ENCODE measurements at regions not wholly inside any gene's neighbourhood (a gene's known extent, or its start where the extent isn't known, plus 50 kb on each side); places are given as distances from the start of the nearest gene placed in this dataset.
"Not testable (repeated sequence)": the region's sequence is repeated elsewhere in the genome, so short reads cannot be mapped to it uniquely, and the experiment has no call there.

DNA sequence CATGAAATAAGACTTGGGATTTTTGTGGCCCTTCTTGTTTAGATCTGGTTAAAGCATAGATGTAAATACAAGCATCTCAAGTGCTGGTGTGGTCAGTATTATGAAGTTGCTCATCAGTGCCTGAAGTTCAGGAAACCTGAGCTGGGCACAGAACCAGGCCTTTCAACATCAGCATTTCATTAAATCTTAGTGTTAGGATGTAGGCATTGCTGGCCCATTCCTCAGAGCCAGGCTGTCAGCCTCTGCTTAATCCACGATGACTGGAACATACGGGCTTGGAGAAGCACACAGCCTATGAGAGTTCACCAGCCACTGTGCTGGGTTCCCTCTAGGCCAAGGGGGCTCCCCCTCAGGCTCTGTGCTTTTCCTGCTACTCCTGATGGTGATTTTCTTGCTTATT lies 270.2 kb downstream of the EN1 start:
- H3K27ac ChIP-seq (replicated peaks in 1 of 4) = no peak overlapping the region
- no peaks in the 10 kb centered on the region for H3K9me3 ChIP-seq
- TF ChIP-seq POLR2A (IDR thresholded peaks at IDR 0.05; ENCODE audit: low read depth) (no peak), POLR2AphosphoS5 (IDR thresholded peaks at IDR 0.05) (no peak), EP300 (IDR thresholded peaks at IDR 0.05) (no peak)
- TF ChIP-seq, protein P1, sequence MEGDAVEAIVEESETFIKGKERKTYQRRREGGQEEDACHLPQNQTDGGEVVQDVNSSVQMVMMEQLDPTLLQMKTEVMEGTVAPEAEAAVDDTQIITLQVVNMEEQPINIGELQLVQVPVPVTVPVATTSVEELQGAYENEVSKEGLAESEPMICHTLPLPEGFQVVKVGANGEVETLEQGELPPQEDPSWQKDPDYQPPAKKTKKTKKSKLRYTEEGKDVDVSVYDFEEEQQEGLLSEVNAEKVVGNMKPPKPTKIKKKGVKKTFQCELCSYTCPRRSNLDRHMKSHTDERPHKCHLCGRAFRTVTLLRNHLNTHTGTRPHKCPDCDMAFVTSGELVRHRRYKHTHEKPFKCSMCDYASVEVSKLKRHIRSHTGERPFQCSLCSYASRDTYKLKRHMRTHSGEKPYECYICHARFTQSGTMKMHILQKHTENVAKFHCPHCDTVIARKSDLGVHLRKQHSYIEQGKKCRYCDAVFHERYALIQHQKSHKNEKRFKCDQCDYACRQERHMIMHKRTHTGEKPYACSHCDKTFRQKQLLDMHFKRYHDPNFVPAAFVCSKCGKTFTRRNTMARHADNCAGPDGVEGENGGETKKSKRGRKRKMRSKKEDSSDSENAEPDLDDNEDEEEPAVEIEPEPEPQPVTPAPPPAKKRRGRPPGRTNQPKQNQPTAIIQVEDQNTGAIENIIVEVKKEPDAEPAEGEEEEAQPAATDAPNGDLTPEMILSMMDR (IDR thresholded peaks at IDR 0.05) = no peak
- H3K36me3 ChIP-seq = no peaks in the 10 kb centered on the region
- 66% methylated on average over 2 of the region's 2 CpGs for WGBS
- H3K4me3 ChIP-seq = no peak overlapping the region
- H3K27me3 ChIP-seq = peaks cover 0 to 14% (median 0%) of the 10 kb centered on the region in 4 donors
- H3K4me1 ChIP-seq = no peaks in the 10 kb centered on the region
- intact Hi-C loops (cut with DNase I) = no loop called here
- DNase-seq (ENCODE audit: extremely low spot score) = no peak

DNA sequence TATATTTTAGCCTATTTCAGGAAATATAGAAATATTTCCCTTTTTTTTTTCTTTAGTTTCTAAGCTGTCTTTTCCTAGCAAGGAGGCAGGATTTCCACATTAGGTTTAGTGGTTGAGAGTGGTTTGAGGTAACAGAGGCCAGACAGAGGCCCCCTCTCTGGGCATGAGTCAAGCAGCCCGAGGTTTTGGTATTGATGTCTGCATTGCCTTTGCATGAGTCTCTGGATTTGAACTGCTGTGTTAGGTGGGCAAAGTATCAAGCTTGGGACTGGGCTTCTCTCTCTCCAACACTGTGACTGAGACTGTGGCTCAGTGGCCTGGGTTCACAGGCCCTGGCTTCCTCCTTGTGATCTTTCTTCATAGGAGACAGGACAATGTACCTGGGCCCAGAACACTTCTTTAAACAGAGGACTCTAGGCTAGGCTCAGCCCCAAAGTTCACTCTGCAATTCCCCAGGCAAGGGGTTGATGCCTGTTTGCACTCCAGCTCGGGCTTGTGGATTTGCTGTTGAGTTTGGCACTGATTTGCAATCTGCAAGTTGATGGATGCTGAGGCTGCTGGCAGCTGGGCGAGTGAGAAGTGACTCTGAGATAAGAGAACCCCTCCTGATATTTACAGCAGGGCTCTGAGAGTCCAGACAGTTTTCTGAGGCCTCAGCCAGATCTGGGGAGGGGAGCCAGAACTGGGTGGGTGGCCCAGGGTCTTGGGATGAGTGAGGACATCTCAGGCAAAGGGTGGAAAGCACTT lies 271.2 kb downstream of the EN1 start:
- intact Hi-C loops (cut with DNase I) = no loop called here
- TF ChIP-seq, protein P1 (IDR thresholded peaks at IDR 0.05) = no peak
- TF ChIP-seq POLR2A (IDR thresholded peaks at IDR 0.05; ENCODE audit: low read depth) = no peak
- TF ChIP-seq EP300 (IDR thresholded peaks at IDR 0.05) = no peak
- no peak for TF ChIP-seq POLR2AphosphoS5 (IDR thresholded peaks at IDR 0.05)
- DNase-seq (ENCODE audit: extremely low spot score) = no peak

DNA sequence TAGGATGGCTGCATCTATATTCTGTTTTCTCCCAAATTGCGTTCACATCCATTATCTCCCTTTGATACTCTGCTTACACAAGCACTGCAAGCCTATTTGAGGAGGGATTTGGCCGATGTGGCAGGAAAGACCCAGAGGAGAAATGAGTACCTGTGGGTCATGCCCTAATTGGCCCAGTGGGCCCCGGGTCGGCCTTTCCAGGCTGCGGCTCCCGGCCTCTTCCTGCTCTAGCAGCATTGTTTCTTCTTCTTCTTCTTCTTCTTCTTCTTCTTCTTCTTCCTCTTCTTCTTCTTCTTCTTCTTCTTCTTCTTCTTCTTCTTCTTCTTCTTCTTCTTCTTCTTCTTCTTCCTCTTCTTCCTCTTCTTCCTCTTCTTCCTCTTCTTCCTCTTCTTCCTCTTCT lies 275.1 kb downstream of the EN1 start:
- H3K36me3 ChIP-seq; H3K27ac ChIP-seq (replicated peaks in 1 of 4); H3K27me3 ChIP-seq; H3K9me3 ChIP-seq; DNase-seq (ENCODE audit: extremely low spot score); H3K4me3 ChIP-seq; intact Hi-C loops (cut with DNase I): not testable (repeated sequence)
- 90% methylated on average over 6 of the region's 6 CpGs for WGBS
- H3K4me1 ChIP-seq = peaks cover 0 to 14% (median 10%) of the 10 kb centered on the region in 4 donors

More for the DNA sequence above, 271.2 kb downstream of the EN1 start:
- Histone ChIP-seq H3K27ac (replicated peaks in 1 of 4) (no peak overlapping the region), H3K36me3 (no peaks in the 10 kb centered on the region), H3K27me3 (peaks cover 0 to 6% (median 0%) of the 10 kb centered on the region in 4 donors), H3K4me1 (no peaks in the 10 kb centered on the region), H3K4me3 (no peak overlapping the region), H3K9me3 (no peaks in the 10 kb centered on the region)
- WGBS = 50% methylated on average over 2 of the region's 3 CpGs

DNA sequence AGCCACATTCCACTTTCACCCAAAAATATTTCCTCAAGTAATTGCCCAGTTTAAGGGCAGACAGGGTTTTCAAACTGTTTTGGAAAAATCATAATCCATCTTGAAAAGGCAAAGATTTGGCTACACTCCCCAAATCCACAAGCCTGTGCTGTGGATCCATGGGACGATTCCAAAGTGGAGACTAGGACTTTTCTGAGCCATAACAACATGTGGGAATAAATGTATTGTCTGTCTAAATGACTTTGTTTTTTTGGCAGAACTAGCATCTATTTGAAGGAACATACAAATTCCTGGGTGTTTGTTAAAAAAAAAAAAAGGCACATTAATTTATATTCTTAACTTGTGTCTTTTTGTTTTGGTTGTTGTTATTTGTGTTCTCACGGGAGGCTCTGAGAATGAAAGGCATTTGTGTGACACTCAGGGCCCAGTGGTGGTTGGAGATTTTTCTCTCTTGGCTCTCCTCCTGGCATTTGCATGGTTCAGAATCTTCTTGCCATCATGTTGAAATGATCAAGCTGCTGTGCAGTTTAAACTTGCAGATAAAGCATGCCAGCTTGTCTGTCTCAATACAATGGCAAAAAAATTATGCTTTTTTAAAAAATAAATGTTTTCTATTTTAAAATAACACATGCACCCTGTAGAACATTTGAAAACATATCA lies 277.4 kb downstream of the EN1 start:
- DNase-seq (ENCODE audit: extremely low spot score) = no peak
- WGBS = 39% methylated on average over 2 of the region's 2 CpGs
- no peaks in the 10 kb centered on the region for H3K36me3 ChIP-seq
- peaks cover 0 to 27% (median 26%) of the 10 kb centered on the region in 4 donors for H3K4me1 ChIP-seq
- no peak overlapping the region for H3K4me3 ChIP-seq
- intact Hi-C loops (cut with DNase I) = no loop called here
- TF ChIP-seq, protein P1 (IDR thresholded peaks at IDR 0.05) = no peak
- TF ChIP-seq POLR2AphosphoS5 (IDR thresholded peaks at IDR 0.05) (no peak), POLR2A (IDR thresholded peaks at IDR 0.05; ENCODE audit: low read depth) (no peak), EP300 (IDR thresholded peaks at IDR 0.05) (no peak)
- no peaks in the 10 kb centered on the region for H3K27me3 ChIP-seq
- H3K9me3 ChIP-seq = no peaks in the 10 kb centered on the region
- H3K27ac ChIP-seq (replicated peaks in 1 of 4) = no peak overlapping the region

DNA sequence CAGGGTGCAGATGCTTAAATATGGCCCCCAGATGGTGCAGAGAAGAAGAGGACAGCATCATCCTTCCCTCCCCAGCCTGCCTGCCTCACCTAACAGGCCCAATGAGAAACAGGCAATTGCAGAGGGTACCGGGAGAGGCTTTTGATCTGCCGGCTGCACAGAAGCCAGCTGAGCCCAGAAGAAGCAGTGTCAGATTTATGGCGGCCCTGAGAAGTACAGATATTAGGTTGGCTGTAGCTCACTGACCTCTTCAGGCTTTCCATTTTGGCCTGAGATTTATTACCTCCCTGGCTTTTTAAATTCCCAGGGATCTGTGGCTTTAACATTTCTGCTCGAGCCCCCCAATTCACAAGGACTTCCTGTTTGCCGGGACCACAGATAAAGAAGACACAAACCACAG lies 278.7 kb downstream of the EN1 start:
- WGBS = 82% methylated on average over 5 of the region's 5 CpGs
- DNase-seq (ENCODE audit: extremely low spot score) = no peak
- no peaks in the 10 kb centered on the region for H3K9me3 ChIP-seq
- intact Hi-C loops (cut with DNase I) = no loop called here
- no peak overlapping the region for H3K27ac ChIP-seq (replicated peaks in 1 of 4)
- H3K4me1 ChIP-seq = peaks cover 0 to 27% (median 26%) of the 10 kb centered on the region in 4 donors
- TF ChIP-seq, protein P1 (IDR thresholded peaks at IDR 0.05) = no peak
- no peak for TF ChIP-seq POLR2A (IDR thresholded peaks at IDR 0.05; ENCODE audit: low read depth)
- no peak for TF ChIP-seq POLR2AphosphoS5 (IDR thresholded peaks at IDR 0.05)
- TF ChIP-seq EP300 (IDR thresholded peaks at IDR 0.05) = no peak
- no peaks in the 10 kb centered on the region for H3K27me3 ChIP-seq
- H3K36me3 ChIP-seq = no peaks in the 10 kb centered on the region
- H3K4me3 ChIP-seq = no peak overlapping the region

All from esophagus muscularis mucosa (tissue), 4 donors.